Inferior parietal cortex (tissue), 1 donor: ENCODE measurements at regions not wholly inside any gene's neighbourhood (a gene's known extent, or its start where the extent isn't known, plus 50 kb on each side); places are given as distances from the start of the nearest gene placed in this dataset.
"Not testable (repeated sequence)": the region's sequence is repeated elsewhere in the genome, so short reads cannot be mapped to it uniquely, and the experiment has no call there.

Source experiments
- DNase-seq: peaks from one replicate; pipeline ENCODE4 v3.0.0-alpha.2; 2016; ENCODE audit errors: extremely low spot score

GRCh38 chr4:12375805-12376204 lies 947.1 kb upstream of the HS3ST1 start:
- no peak for DNase-seq

- DNase-seq: not testable (repeated sequence)
Measured at GRCh38 chr4:12365869-12366268, 937.2 kb upstream of the HS3ST1 start.

- no peak for DNase-seq
Measured at GRCh38 chr4:12360391-12360790, 931.7 kb upstream of the HS3ST1 start.

- DNase-seq: no peak
Measured at GRCh38 chr4:12359420-12359819, 930.7 kb upstream of the HS3ST1 start.

- DNase-seq: not testable (repeated sequence)
Measured at GRCh38 chr4:12333083-12333482, 904.4 kb upstream of the HS3ST1 start.

- no peak for DNase-seq
Measured at GRCh38 chr4:12324965-12325364, 896.3 kb upstream of the HS3ST1 start.

GRCh38 chr4:12319765-12320164 lies 891.1 kb upstream of the HS3ST1 start:
- no peak for DNase-seq

GRCh38 chr4:12304905-12305304 lies 876.2 kb upstream of the HS3ST1 start:
- no peak for DNase-seq

GRCh38 chr4:12296366-12296765 lies 867.7 kb upstream of the HS3ST1 start:
- DNase-seq: no peak

GRCh38 chr4:12293906-12294525 lies 865.3 kb upstream of the HS3ST1 start:
- DNase-seq: no peak

- no peak for DNase-seq
Measured at GRCh38 chr4:12286351-12286750, 857.7 kb upstream of the HS3ST1 start.

GRCh38 chr4:12270546-12270945 lies 841.9 kb upstream of the HS3ST1 start:
- DNase-seq: no peak

- DNase-seq: no peak
Measured at GRCh38 chr4:12265554-12265953, 836.9 kb upstream of the HS3ST1 start.

- DNase-seq: no peak
Measured at GRCh38 chr4:12260453-12260852, 831.8 kb upstream of the HS3ST1 start.

- no peak for DNase-seq
Measured at GRCh38 chr4:12244973-12245372, 816.3 kb upstream of the HS3ST1 start.

- DNase-seq: no peak
Measured at GRCh38 chr4:12242354-12242753, 813.7 kb upstream of the HS3ST1 start.

- no peak for DNase-seq
Measured at GRCh38 chr4:12239897-12240636, 811.4 kb upstream of the HS3ST1 start.

GRCh38 chr4:12231098-12231497 lies 802.4 kb upstream of the HS3ST1 start:
- no peak for DNase-seq

GRCh38 chr4:12221031-12221430 lies 792.3 kb upstream of the HS3ST1 start:
- no peak for DNase-seq

GRCh38 chr4:12211636-12212035 lies 782.9 kb upstream of the HS3ST1 start:
- no peak for DNase-seq

GRCh38 chr4:12207396-12207795 lies 778.7 kb upstream of the HS3ST1 start:
- DNase-seq: no peak

- DNase-seq: no peak
Measured at GRCh38 chr4:12206091-12206490, 777.4 kb upstream of the HS3ST1 start.

GRCh38 chr4:12203945-12204344 lies 775.3 kb upstream of the HS3ST1 start:
- no peak for DNase-seq

GRCh38 chr4:12200226-12200625 lies 771.5 kb upstream of the HS3ST1 start:
- no peak for DNase-seq
